NCI-H748 treated with DMSO at 0.1 percent for 48 hours (cell line): ENCODE measurements at regions not wholly inside any gene's neighbourhood (a gene's known extent, or its start where the extent isn't known, plus 50 kb on each side); places are given as distances from the start of the nearest gene placed in this dataset.

Source experiments
- DNase-seq: peaks from one replicate; lab custom pipeline; 2025; lab: John Stamatoyannopoulos, UW

DNA sequence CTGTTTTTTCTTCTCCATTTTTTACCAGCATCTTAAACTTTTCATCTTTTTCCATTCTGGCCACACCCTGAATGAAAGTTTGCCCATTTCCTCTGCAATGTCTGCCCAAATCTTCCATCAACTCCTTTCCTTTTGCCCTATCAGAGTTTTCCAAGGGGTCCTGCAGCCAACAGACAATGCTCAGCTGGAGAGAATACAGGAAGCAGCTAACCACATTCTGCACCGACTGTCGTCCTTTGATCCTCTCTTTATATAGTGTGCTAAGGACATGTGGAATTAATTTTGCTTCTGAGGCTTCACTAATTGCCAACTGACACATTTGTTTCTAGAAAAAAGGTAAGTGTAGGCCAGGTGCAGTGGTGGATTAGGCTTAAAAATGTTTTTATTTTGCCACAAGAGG, 50.5 kb upstream of the DLX2 start:
- DNase-seq, result no peak

DNA sequence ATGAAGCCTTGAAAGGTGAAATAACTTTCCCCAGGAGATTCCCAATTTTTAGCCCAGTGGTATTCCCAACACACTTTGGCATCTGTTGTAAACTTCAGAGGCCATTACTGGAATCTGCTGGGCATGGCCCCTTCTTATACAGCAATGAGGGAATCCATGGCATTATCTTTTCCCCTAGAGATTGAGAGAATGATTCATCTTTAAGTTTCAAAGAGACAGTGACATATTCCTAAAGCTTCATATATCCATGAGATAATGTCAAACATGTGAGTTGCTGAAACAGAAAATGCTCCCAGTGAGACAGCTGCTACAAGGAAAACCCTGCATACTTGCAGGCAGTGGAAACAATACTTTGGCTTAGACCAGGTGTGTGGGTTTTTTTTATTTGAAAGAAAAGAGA, 51.1 kb upstream of the DLX2 start:
- no peak for DNase-seq

DNA sequence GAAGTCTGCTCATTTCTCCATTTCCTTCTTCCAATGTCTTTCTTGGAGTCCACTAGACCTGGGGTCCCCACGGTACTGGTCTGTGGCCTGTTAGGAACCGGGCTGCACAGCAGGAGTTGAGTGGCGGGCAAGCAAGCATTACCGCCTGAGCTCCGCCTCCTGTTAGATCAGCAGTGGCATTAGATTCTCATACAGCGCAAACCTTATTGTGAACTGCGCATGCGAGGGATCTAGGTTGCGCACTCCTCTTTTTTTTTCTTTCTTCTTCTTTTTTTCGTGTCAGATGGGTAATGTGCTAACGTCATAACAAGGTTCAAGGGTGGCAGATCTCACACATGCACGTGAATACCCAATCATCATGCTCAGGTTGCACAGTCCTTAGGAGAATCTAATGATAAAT, 53.1 kb upstream of the DLX2 start:
- DNase-seq, result no peak

DNA sequence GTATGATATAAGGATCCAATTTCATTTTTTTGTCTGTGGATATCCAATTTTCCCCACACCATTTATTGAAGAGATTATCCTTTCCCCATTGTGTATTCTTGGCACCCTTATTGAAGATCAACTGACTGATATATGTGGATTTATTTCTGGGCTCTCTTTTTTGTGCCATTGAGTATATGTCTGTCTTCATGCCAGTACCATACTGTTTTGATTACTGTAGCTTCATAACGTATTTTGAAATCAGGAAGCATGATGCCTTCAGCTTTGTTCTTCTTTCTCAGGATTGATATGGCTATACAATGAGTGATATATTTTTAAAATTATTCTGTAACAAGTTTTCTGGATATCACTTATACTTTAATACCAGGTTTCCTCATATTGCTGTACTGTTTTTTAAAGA, 58.1 kb upstream of the DLX2 start:
- DNase-seq, result no peak

DNA sequence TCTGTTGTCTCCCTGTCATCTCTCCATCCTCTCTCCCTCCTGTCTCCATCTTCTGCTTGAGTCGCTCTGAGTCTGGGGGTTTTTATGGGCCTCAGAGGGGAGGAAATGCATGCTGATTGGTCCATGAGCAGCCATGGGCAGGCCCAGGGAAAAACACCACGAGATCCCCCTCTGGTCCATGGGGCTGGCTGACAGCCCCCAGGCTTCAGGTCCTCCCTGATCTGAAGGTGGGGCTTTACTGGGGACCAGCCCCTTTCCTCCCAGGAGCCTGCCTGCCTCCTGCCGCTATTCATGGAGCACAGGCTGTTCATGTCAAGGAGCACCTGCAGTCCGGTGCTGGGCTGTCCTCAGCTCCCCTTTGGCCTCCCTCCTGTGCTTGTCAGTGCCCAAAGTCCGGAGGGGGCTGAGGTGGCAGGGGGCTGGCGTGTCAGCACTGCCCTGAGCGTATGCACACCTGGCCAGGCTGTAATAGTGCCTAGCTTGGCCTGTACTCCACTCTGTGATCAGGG, 59.6 kb upstream of the DLX2 start:
- DNase-seq, result no peak

DNA sequence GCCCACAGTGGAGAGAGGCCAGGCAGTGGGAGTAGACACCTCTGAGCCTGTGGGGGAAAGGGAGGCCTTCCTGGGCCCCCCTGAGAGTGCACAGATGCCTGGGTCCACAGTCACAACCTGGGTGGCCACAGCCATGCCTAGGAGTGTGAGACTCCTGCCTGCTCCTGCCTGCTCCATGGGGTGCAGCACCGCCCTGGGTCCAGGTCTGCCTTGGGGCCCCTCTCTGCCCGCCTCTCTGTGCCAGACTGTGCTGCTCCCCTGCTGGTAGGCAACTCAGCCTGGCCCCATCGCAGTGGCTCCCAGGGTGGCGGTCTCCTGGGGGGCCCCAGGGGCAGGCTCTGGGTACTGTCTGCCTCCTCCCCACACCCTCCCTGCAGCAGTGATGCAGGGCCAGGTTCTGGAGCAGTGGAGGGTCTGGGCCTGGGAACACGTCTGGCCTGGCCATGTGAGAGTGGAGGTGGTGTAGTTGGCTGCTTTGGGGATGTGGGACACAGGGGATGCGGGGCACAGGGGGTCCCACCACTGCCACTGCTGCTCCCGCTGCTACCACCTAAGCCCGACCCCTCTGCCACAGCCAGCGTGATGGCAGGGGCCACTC, 60.1 kb upstream of the DLX2 start:
- no peak for DNase-seq

DNA sequence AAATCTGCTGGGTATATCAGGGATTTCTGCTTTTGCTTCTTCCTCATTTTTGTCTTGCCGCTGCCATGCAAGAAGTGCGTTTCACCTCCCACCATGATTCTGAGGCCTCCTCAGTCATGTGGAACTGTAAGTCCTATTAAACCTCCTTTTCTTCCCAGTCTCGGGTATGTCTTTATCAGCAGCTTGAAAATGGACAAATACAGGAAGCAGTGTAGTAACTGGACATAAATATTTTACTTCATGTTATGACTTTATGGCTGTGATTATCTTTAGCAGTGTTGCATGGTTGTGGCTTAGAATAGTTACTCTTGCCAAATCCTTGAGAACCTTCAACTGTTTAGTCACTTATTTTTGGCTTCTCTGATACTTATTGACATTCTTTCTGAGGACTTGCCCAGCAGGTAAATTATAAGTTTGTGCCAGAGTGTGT, 66.2 kb upstream of the DLX2 start:
- no peak for DNase-seq

DNA sequence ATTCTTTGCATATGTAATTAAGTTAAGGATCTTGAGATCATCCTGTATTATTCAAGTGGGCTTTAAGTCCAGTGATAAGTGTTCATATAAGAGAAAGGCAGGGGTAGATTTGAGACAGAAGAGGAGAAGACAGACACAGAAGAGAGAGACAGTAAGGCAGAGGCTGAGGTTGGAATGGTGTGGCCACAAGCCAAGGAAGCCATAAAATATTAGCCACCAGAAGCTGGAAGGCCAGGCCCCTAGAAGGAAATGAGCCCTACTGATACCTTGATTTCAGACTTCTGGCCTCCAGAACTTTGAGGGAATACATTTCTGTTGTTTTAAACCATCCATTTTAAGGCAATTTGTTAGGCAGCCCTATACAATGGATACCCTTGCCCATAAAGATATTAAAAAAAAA, 66.9 kb upstream of the DLX2 start:
- DNase-seq, result no peak

DNA sequence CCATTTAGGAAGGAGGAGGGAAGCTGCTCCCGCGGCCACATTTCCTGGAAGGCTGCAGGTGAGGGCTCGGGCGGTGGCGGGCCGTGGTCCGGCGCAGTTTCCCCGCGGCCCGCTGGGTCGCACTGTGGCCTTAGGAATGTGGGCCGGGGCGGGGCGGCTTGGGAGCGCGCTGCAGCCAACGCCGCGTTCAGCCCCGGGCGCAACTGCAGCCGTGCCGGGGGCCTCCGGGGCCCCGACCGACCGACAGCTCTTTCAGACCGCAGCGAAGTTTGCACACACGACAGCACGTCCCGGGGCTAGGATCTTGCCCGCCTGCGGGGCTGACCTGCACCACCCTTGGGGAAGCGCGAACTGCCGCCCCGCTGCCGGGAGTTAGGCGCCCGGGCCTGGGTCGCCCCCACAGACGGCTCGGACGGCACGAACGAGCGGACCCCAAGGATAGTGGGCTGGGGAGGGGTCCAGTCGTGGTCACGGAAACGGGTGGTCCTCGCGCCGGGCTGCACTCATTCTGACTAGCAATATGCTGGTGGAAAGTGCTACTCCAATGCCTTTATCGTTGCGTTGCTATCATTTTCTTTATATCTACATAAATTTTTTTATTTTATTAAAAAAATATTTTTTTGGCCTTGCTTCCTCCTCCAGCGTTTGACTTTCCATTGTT, 69.9 kb upstream of the DLX2 start:
- DNase-seq, result peak; percentile 72

DNA sequence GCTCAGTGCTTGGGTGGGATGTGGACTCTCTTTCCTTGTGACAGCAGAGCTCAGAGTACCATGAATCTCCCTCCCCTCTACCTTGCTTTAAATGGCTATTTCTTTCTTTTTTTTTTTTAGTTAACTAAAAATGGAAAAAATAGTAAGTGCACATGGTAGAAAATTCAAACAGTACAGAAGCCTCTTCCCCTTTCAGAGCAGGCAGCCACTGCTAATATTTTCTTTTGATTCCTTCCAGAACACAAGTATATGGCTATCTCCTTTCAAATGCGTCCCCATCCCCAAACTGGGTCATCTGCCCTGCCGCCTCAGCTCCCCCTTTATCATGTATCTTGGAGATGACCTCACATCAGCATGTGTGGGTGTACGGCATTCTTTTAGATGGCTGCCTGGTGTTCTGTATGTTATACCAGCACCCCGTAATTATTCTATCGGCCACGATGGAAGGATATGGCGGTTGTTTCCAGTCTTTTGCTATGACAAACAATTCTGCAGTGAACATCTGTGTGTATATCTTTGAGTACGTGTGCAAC, 70.5 kb upstream of the DLX2 start:
- DNase-seq, result no peak

DNA sequence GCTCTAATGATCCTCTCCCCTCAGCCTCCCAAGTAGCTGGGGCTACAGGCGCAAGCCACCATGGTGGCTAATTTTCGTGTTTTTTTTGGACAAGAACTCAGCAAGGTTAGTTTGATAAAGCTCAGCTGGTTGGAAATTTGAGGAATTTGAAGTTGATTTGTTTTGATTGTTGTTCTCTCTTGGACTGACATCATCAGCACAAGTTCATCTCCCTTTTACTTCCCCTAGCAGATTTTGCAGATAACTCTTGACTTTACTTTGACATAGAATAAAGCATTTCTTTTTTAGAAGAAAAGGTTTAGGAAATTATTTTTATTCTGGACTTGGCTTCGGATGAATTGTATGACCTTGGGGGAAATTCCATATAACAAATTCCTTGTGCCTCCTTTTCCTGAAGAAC, 74.9 kb upstream of the DLX2 start:
- no peak for DNase-seq

DNA sequence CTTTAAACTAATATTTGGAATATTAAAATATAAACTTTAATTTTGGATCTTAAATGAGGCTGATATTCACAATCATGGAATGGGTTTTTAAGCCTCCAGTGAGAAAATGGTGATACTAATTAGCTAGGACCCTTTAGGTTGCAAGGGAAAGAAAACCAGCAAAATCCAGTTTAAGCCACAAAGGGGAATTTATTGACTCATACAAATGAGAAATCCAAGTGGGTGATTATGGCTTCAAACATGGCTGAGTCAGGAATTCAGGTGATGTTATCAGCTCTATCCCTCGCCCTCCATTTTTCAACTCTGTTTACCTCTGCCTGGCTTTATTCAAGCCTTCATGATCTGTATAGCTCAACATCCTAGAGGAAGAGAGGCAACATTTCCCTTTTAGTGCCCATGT, 75.3 kb upstream of the DLX2 start:
- peak; percentile 13 for DNase-seq

DNA sequence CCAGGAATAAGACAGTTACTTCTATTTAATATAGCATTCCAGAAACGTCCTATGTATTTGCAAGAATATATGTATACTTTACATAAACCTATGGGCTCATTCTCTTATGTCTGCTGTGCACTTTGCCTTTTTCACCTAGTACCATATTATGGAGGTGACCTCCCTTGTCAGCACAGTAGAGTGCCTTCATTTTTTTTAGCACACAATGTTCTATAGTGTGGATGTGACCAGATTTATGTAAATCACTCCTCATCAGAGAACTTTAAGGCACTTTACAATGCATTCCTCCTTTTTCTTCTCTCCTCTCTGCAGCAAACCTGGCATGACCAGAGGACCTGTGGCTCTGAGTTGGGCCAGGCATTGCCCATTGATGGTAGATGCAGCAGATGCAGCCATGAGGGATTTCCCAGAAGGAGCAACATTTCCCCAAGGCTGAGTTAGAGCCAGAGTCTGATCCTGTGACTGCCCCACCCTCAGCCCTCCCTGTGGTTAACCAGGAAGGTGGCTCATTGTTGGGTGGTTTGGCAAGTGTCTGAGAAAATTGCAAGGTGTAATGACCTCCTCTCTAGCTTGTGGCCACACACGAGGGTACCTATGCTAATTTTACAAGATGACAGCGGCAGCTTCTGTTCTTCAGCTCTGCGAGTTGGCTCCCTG, 76.5 kb upstream of the DLX2 start:
- no peak for DNase-seq

DNA sequence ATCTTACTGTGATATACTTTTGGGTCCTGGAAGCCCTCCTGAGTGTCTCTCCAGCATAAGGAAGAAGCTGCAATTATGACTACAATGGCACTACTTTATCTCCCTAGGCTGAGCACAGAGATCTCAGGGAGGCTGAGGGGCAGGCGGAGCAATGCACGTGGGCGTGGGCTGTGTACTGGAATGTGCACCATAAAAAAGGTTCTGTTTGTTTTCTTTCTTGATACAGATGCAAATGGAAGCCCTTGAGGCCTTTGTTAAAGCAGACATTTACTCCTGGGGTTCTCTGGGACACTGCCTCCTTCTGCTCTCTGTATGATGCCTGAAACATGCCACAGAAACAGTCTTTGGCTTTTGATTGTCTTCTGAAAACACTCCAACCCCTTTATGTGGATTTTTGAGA, 79.1 kb upstream of the DLX2 start:
- DNase-seq, result no peak

DNA sequence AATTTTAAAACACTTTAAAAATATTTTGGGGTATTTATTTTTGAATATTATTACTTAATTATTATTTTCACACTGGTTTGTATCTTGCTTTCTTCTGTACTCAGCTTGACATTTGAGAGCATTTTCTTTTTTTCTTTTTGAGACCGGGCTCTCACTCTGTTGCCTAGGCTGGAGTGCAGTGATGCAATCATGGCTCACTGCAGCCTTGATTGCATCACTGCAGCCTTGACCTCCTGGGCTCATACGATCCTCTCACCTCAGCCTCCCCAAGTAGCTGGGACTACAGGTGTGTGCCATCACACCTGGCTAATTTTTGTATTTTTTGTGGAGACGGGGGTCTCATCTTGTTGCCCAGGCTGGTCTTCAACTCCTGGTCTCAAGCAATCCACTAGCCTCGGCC, 79.9 kb upstream of the DLX2 start:
- no peak for DNase-seq

DNA sequence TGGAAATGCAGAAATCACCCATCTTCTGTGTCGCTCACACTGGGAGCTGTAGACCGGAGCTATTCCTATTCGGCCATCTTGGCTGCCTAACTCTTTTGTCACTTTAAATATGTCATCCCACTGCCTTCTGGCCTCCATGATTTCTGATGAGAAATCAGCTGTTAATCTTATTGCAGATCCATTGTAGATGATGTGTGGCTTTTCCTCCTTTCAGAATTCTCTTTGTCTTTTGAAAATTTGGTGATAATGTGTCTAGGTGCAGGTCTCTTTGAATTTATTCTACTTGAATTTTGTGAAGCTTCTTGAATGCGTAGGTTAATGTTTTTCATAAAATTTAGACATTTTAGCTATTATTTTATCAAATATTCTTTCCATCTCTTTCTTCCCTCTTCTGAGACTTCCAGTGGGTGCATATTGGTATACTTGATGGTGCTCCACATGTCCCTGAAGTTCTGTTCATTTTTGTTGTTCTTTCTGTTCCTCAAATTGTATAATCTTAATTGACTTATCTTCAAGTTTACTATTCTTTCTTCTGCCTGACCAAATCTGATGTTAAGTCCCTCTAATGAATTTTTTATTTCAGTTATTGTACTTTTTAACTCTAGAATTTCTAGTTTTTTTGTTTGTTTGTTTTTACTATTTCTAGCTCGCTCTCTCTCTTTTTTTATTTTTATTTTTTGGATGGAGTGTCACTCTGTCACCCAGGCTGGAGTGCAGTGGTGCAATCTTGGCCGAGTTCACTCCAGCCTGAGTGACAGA, 90.8 kb upstream of the DLX2 start:
- DNase-seq, result no peak

DNA sequence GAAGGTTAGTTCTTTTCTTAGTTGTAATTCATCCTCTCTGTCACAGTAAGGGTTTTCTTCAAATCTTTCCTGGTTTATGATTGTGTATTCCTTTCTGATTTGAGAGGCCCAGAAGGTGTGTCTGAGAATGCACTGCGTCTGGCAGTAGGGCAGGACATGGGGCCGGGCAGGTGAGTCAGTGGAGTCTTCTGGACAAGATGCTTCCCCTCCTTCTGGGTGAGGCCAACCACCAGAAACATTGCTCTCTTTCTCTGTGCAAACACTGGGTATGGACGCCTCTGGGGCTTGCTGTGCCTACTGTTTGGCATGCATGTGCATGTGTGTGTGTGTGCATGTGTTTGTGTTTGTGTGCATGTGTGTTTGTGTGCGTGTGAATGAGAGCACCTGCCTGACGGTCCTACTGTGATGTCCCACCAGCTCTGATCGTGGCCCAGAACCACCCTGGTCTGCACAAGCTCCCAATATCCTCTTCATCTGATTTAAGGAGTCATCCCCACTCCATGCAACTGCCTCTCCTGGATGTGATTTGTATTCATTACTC, 93.2 kb upstream of the DLX2 start:
- no peak for DNase-seq

DNA sequence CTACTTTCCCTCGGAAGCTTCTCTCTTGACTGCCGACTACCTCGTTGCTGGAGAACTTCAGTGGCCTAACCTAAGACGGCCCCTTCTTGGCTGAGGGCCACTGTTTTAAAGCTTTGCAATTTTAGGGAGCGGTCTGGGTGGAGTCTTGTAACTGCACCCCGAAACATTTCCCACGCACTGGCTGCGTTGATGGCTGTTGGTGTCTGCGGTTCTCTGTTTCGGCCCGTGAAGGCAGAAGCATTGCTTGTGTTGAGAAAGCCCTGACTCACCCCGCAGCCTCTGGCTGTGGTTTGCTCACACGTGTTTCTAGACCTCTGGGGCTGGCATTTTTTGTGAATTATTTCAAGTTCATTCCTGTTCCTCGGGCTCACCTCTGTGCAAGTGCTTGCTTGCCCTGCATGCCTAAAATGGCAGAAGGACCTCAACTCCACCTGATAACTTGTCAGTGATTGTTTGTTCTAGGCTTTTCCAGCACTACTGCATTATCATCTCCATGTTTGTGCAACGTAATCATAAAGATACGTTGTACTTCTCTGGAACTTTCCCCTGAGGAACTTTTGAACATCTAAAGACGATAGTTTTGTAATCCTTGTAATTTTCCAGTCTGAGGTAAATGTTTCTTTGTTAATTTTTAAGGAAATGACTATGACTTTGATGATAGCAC, 94.2 kb upstream of the DLX2 start:
- no peak for DNase-seq

DNA sequence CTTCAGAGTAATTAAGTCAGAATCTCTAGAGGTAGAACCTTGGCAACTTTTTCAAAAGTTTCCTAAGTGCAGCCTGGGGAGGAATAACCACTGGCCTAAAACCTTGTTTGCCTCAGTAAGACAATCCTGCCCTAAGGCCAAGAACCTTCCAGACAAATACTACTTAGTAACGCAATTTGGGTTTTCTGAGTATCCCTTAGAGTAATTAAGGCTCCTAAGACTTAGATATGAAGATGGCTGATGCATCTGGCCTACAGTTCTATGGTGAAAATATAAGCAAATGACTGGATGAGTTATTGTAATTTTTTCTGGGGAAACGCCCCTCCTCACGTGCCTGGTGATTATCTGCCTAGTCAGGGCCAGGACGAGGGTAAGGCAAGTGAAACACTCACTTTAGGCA, 95.7 kb upstream of the DLX2 start:
- no peak for DNase-seq

DNA sequence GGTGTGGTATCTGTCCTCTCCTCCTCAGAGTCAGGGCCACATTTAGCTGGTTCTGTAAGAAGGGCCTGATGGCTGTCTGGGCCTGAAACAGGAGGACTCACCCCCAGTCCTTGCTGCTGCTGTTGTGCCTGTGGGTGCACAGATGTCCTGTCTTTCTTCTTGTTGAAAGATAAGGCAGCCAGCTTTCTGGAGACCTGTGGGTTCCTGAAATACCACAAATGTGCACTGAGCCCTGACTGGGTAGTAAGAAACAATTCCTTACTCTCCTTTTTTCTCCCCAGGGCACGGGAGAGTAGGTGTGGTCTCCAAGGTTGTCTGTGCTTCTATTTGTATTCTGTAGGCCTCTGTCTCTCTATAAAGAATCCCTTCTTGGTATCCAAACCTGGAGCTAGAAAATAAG, 96.2 kb upstream of the DLX2 start:
- no peak for DNase-seq

DNA sequence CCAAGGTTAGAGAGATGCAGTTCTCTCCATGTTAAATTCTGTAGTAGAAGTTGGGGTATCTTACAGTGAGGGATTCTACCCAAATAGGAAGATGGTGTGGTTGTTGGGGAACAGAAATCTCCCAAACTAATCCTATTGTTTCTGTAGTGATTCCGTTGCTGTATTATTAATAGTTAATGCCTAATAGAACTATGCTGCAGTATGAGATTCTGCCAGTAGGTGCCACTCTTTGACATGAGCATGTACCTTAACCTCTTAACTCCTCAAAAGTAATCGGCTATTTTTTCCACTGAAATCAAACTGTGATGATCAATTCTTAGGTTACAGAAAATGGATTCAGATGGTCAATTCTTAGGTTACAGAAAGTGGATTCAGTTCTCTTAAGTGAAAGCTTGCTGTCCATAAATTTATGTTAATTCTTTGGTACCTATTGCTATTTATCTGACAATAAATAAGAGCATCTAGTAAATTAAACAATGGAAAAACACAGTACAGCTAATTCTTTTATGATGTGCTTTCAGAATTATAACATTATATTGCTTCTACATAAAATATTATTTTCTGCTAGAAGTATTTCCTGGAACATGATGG, 97.9 kb upstream of the DLX2 start:
- DNase-seq, result peak; percentile 40
